ENCODE measurements at regions not wholly inside any gene's neighbourhood (a gene's known extent, or its start where the extent isn't known, plus 50 kb on each side); places are given as distances from the start of the nearest gene placed in this dataset.

GRCh38 chr4:156182269-156182668 is 228.6 kb upstream of the CTSO start:
- TF ChIP-seq POLR2AphosphoS5 (IDR thresholded peaks at IDR 0.05) (no peak), CTCF (IDR thresholded peaks at IDR 0.05) (no peak)

All from prostate gland (tissue), 2 donors.